ENCODE measurements at regions not wholly inside any gene's neighbourhood (a gene's known extent, or its start where the extent isn't known, plus 50 kb on each side); places are given as distances from the start of the nearest gene placed in this dataset.
"Not testable (repeated sequence)": the region's sequence is repeated elsewhere in the genome, so short reads cannot be mapped to it uniquely, and the experiment has no call there.

- no peak overlapping the region for H3K4me3 ChIP-seq (ENCODE audit: low read length)
- DNase-seq (ENCODE audit: low read depth), result no peak
- no peak for TF ChIP-seq CTCF (conservative IDR thresholded peaks at IDR 0.05; ENCODE audit: low read length)
These were observed 69.6 kb upstream of the ZNF98 start for GRCh38 chr19:22491746-22492145.

GRCh38 chr19:22483514-22483913 lies 61.4 kb upstream of the ZNF98 start:
- DNase-seq (ENCODE audit: low read depth), result not testable (repeated sequence)

GRCh38 chr19:22472180-22472637 lies 50.1 kb upstream of the ZNF98 start:
- H3K4me3 ChIP-seq (ENCODE audit: low read length), result no peak overlapping the region
- no peak for TF ChIP-seq CTCF (conservative IDR thresholded peaks at IDR 0.05; ENCODE audit: low read length)
- no peak for DNase-seq (ENCODE audit: low read depth)

More at GRCh38 chr19:22483514-22483913, 61.4 kb upstream of the ZNF98 start:
- not testable (repeated sequence) for H3K4me3 ChIP-seq (ENCODE audit: low read length)

All from AG10803 (cell line).